ENCODE measurements at regions not wholly inside any gene's neighbourhood (a gene's known extent, or its start where the extent isn't known, plus 50 kb on each side); places are given as distances from the start of the nearest gene placed in this dataset.

DNA sequence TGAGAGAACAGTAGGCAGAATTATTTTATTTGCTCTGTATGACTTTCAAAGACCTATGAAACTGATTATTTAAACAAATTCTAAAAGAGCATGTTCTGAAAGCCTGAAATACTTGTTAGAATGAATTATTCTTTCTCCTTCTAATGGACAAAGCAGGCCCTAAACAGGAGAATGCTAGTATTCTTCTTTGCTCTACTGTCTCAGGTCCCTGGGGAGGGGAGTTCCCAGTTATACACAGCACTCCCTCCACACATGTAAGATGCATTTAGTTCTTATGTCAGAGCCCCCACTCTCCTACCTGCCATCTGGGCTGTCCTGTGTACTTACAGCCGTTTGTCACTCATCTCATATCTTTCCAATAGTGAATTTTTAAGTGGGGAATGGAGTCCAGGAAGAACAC, 633.5 kb upstream of the ANKRD30A start:
- peak; percentile 58 for DNase-seq
- H3K9me3 ChIP-seq (replicated peaks; ENCODE audit: control insufficient read depth, low read depth, low read length): no peaks in the 10 kb centered on the region
- no peak overlapping the region for H3K4me3 ChIP-seq (ENCODE audit: low read length)
- H3K4me1 ChIP-seq (ENCODE audit: control insufficient read depth, insufficient read depth, low read length): peaks cover 20% of the 10 kb centered on the region
- H3K27ac ChIP-seq (ENCODE audit: low read length): no peak overlapping the region
- no CpG with 5 or more reads among the region's 1 CpG for WGBS (ENCODE audit: insufficient coverage)
- H3K36me3 ChIP-seq (ENCODE audit: control insufficient read depth, insufficient read depth, low read length): no peaks in the 10 kb centered on the region
- no peaks in the 10 kb centered on the region for H3K27me3 ChIP-seq (ENCODE audit: control insufficient read depth, insufficient read depth, low read length)

DNA sequence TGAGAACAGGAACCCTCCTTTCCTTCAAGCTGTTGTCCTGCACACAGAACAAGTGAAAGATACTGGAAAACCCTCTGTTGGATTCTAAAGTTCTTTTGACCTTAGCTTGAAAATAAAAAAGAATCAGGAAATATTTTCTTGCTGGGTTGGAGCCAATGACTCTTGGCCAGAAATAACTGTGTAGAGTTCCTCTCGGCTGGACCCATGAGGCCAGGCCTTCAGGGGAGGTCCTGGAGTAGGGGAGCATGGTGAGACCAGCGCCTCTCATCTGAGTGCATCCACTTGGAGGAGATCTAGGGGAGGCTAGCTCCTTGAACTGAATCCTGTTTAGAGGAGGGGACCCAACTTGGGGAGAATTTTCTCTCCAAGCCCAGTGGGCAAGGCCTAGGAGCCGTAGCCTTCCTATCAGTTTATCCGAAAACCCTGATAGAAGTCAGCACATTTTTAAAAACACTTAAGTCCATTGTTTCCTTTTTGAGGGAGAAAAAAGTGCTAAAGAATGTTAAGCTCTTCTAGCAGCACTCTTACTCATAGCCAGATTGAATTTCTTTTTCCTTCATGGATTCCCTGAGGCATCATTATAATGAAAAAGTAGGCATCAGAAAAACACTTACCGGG, 635.7 kb upstream of the ANKRD30A start:
- H3K36me3 ChIP-seq (ENCODE audit: control insufficient read depth, insufficient read depth, low read length): no peaks in the 10 kb centered on the region
- peak; percentile 90 for DNase-seq
- peaks cover 20% of the 10 kb centered on the region for H3K4me1 ChIP-seq (ENCODE audit: control insufficient read depth, insufficient read depth, low read length)
- H3K27ac ChIP-seq (ENCODE audit: low read length): peak overlapping the region; percentile 74
- WGBS (ENCODE audit: insufficient coverage): 21% methylated on average over 2 of the region's 5 CpGs
- no peaks in the 10 kb centered on the region for H3K9me3 ChIP-seq (replicated peaks; ENCODE audit: control insufficient read depth, low read depth, low read length)
- H3K27me3 ChIP-seq (ENCODE audit: control insufficient read depth, insufficient read depth, low read length): no peaks in the 10 kb centered on the region
- no peak overlapping the region for H3K4me3 ChIP-seq (ENCODE audit: low read length)

DNA sequence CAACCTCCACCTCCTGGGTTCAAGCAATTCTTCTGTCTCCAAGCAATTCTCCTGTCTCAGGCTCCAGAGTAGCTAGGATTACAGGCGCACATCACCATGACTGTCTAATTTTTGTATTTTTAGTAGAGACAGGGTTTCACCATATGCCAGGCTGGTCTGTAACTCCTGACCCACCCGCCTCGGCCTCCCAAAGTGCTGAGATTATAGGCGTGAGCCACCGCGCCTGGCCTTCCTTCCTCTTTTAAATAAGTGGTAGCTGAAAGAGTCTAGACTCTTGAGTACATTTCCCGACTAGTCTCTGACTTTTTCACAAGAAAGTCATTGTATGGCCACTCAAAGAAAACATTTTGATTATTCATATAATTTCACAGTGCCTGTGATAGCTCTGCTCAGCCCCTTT, 636.2 kb upstream of the ANKRD30A start:
- Histone ChIP-seq H3K27ac (ENCODE audit: low read length) (peak overlapping the region; percentile 74), H3K4me3 (ENCODE audit: low read length) (no peak overlapping the region), H3K4me1 (ENCODE audit: control insufficient read depth, insufficient read depth, low read length) (peaks cover 20% of the 10 kb centered on the region), H3K36me3 (ENCODE audit: control insufficient read depth, insufficient read depth, low read length) (no peaks in the 10 kb centered on the region), H3K9me3 (replicated peaks; ENCODE audit: control insufficient read depth, low read depth, low read length) (no peaks in the 10 kb centered on the region), H3K27me3 (ENCODE audit: control insufficient read depth, insufficient read depth, low read length) (no peaks in the 10 kb centered on the region)
- DNase-seq: no peak
- WGBS (ENCODE audit: insufficient coverage): no CpG with 5 or more reads among the region's 7 CpGs

DNA sequence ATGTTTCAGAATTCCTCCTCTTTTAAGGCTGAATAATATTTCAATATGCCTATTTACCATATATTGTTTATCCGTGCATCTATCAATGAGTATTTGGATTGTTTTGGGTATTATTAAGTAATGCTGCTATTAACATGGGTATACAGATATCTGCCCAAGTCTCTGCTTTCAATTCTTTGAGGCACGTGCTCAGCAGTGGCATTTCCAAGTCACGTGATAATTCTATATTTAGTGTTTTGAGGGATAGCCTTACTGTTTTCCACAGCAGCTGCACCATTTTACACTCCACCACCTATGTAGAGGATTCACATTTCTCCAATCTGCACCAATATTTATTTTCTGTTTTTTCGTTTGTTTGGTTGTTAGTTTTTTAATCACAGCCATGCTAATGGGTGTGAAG, 636.8 kb upstream of the ANKRD30A start:
- H3K4me3 ChIP-seq (ENCODE audit: low read length): no peak overlapping the region
- no CpG with 5 or more reads among the region's 4 CpGs for WGBS (ENCODE audit: insufficient coverage)
- H3K36me3 ChIP-seq (ENCODE audit: control insufficient read depth, insufficient read depth, low read length): no peaks in the 10 kb centered on the region
- H3K27me3 ChIP-seq (ENCODE audit: control insufficient read depth, insufficient read depth, low read length): no peaks in the 10 kb centered on the region
- no peaks in the 10 kb centered on the region for H3K9me3 ChIP-seq (replicated peaks; ENCODE audit: control insufficient read depth, low read depth, low read length)
- H3K4me1 ChIP-seq (ENCODE audit: control insufficient read depth, insufficient read depth, low read length): peaks cover 18% of the 10 kb centered on the region
- H3K27ac ChIP-seq (ENCODE audit: low read length): no peak overlapping the region
- DNase-seq: no peak

DNA sequence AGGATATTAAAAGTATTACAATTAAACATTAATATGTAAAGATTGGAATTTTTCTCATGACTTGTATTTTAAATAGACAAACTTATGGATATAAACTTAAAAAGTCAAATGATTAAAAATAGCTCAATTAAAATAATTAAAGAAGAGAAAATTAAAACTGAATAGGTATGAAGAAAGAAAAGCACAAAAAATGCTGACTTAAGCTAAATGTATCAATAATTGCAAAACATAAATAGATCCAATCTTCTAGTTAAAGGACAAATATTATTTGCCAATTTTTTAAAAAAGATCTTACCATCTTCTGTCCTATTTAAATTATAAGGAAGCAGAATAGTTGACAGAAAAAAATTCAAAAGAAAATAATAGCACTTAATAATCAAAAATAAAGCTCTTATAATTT, 646.3 kb upstream of the ANKRD30A start:
- Histone ChIP-seq H3K27ac (ENCODE audit: low read length) (no peak overlapping the region), H3K27me3 (ENCODE audit: control insufficient read depth, insufficient read depth, low read length) (no peaks in the 10 kb centered on the region), H3K4me3 (ENCODE audit: low read length) (no peak overlapping the region), H3K4me1 (ENCODE audit: control insufficient read depth, insufficient read depth, low read length) (no peaks in the 10 kb centered on the region), H3K9me3 (replicated peaks; ENCODE audit: control insufficient read depth, low read depth, low read length) (peaks cover 6% of the 10 kb centered on the region), H3K36me3 (ENCODE audit: control insufficient read depth, insufficient read depth, low read length) (no peaks in the 10 kb centered on the region)
- no peak for DNase-seq

DNA sequence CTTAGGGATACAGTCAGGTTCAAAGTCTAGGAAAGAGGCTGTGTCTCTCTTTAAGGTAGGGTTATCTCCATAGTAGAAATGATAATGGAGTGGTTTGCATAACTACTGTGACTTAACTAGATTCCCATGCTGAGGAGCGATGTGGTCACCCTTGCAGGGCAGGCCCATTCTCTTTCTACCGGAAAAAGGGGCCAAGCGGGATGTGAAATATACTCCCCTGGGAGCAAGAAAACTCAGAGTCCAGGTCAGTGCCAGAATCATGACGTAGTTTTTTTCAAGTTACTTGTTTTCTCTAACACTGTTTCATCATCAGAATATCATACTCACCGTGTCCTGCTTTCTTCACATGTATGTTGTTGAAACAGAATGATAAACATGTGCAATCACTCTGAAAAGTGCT, 649.0 kb upstream of the ANKRD30A start:
- no peak for DNase-seq
- H3K36me3 ChIP-seq (ENCODE audit: control insufficient read depth, insufficient read depth, low read length): no peaks in the 10 kb centered on the region
- H3K27ac ChIP-seq (ENCODE audit: low read length): no peak overlapping the region
- no peaks in the 10 kb centered on the region for H3K9me3 ChIP-seq (replicated peaks; ENCODE audit: control insufficient read depth, low read depth, low read length)
- 90% methylated on average over 3 of the region's 5 CpGs for WGBS (ENCODE audit: insufficient coverage)
- H3K27me3 ChIP-seq (ENCODE audit: control insufficient read depth, insufficient read depth, low read length): no peaks in the 10 kb centered on the region
- H3K4me1 ChIP-seq (ENCODE audit: control insufficient read depth, insufficient read depth, low read length): no peaks in the 10 kb centered on the region
- no peak overlapping the region for H3K4me3 ChIP-seq (ENCODE audit: low read length)

DNA sequence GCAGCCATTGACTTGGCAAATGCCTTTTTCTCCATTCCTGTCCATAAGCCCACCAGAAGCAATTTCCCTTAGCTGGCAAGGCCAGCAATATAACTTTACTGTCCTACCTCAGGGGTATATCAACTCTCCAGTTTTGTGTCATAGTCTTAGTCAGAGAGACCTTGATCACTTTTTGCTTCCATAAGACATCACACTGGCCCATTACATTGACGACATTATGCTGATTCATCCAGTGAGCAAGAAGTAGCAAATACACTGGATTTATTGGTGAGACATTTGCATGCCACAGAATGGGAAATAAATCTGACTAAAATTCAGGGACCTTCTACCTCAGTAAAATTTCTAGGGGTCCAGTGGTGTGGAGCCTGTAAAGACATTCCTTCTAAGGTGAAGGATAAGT, 649.7 kb upstream of the ANKRD30A start:
- Histone ChIP-seq H3K4me1 (ENCODE audit: control insufficient read depth, insufficient read depth, low read length) (no peaks in the 10 kb centered on the region), H3K4me3 (ENCODE audit: low read length) (no peak overlapping the region), H3K27me3 (ENCODE audit: control insufficient read depth, insufficient read depth, low read length) (no peaks in the 10 kb centered on the region), H3K36me3 (ENCODE audit: control insufficient read depth, insufficient read depth, low read length) (no peaks in the 10 kb centered on the region), H3K9me3 (replicated peaks; ENCODE audit: control insufficient read depth, low read depth, low read length) (no peaks in the 10 kb centered on the region), H3K27ac (ENCODE audit: low read length) (no peak overlapping the region)
- DNase-seq: no peak
- WGBS (ENCODE audit: insufficient coverage): no CpG with 5 or more reads among the region's 1 CpG

DNA sequence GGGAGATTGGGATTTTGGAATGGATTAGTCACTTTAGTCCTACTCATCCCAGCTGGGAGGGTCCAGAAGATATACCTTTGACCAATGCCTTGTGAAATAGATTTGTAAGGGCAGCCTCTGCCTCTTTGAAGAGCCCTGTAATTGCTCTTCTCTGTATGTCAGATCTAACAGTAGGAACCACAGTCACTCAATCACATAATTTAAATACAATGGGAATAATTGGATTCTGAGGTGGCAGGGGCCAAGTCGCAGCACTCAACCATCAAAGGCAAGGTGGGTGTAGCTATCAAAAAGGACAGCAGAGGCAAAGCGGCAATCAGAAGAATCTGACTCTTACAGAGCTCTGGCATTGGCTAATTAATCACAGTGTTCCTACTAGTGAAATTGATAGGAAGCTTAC, 650.9 kb upstream of the ANKRD30A start:
- H3K36me3 ChIP-seq (ENCODE audit: control insufficient read depth, insufficient read depth, low read length): no peaks in the 10 kb centered on the region
- no peaks in the 10 kb centered on the region for H3K4me1 ChIP-seq (ENCODE audit: control insufficient read depth, insufficient read depth, low read length)
- DNase-seq: no peak
- H3K9me3 ChIP-seq (replicated peaks; ENCODE audit: control insufficient read depth, low read depth, low read length): no peaks in the 10 kb centered on the region
- WGBS (ENCODE audit: insufficient coverage): no CpG with 5 or more reads among the region's 2 CpGs
- H3K27ac ChIP-seq (ENCODE audit: low read length): no peak overlapping the region
- no peaks in the 10 kb centered on the region for H3K27me3 ChIP-seq (ENCODE audit: control insufficient read depth, insufficient read depth, low read length)
- H3K4me3 ChIP-seq (ENCODE audit: low read length): no peak overlapping the region

DNA sequence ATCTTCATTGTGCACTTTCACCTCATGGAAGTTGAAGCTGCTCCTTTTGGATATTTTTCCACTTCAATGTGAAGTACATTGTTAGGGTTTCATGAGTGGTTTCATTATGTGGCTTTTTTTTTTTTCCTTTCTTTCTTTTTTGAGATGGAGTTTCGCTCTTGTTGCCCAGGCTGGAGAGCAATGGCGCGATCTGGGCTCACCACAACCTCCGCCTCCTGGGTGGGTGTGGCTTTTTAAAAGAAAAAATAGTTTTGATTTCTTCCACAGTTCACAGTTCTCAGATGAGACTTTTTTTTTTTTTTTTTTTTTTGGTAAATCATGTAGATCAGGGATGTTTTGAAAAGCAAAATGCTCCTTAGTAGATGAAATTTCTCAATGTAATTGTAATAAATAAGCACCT, 652.3 kb upstream of the ANKRD30A start:
- DNase-seq: no peak
- no peak overlapping the region for H3K27ac ChIP-seq (ENCODE audit: low read length)
- H3K36me3 ChIP-seq (ENCODE audit: control insufficient read depth, insufficient read depth, low read length): no peaks in the 10 kb centered on the region
- H3K4me3 ChIP-seq (ENCODE audit: low read length): no peak overlapping the region
- WGBS (ENCODE audit: insufficient coverage): no CpG with 5 or more reads among the region's 4 CpGs
- H3K27me3 ChIP-seq (ENCODE audit: control insufficient read depth, insufficient read depth, low read length): no peaks in the 10 kb centered on the region
- H3K4me1 ChIP-seq (ENCODE audit: control insufficient read depth, insufficient read depth, low read length): no peaks in the 10 kb centered on the region
- H3K9me3 ChIP-seq (replicated peaks; ENCODE audit: control insufficient read depth, low read depth, low read length): no peaks in the 10 kb centered on the region

DNA sequence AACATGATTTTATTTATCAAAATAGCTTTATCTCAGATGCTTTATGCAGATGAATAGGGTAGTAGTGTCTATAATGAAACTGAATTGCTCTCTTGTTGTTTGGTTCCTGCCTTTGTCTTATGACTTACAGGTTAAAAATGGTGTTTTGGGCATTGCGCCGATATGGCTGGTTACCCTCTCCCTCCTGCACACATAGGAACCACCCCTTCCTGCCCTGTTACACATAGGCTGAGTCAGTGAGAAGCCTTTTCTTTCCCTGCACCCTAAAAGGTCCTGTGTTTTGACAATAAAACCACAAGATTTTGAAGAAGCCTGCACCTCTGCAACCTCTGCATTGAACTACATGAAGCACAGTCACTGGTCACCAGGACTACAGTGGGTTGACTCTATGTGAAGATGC, 655.8 kb upstream of the ANKRD30A start:
- Histone ChIP-seq H3K27ac (ENCODE audit: low read length) (no peak overlapping the region), H3K4me1 (ENCODE audit: control insufficient read depth, insufficient read depth, low read length) (no peaks in the 10 kb centered on the region), H3K4me3 (ENCODE audit: low read length) (no peak overlapping the region), H3K36me3 (ENCODE audit: control insufficient read depth, insufficient read depth, low read length) (no peaks in the 10 kb centered on the region), H3K9me3 (replicated peaks; ENCODE audit: control insufficient read depth, low read depth, low read length) (no peaks in the 10 kb centered on the region), H3K27me3 (ENCODE audit: control insufficient read depth, insufficient read depth, low read length) (no peaks in the 10 kb centered on the region)
- DNase-seq: no peak
- 100% methylated on average over 2 of the region's 2 CpGs for WGBS (ENCODE audit: insufficient coverage)

DNA sequence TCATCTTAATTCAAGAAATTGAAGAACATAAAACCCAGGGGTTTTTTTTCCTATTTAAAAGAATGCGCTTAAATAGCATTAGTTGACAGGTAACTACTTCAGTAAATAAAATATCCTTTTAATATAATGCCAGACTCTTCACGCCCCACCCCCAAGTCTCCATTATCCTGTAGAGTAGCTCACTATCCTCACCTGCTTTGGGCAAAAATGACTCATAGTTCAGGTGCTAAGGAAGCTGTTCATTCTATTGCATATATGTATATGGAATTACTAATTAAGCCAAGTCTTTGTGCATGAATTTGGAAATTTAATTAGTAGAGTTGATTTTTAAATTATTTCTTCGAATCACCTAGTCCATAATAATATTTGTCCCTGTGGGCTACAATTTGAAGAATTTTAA, 656.8 kb upstream of the ANKRD30A start:
- H3K27ac ChIP-seq (ENCODE audit: low read length): no peak overlapping the region
- H3K4me3 ChIP-seq (ENCODE audit: low read length): no peak overlapping the region
- H3K4me1 ChIP-seq (ENCODE audit: control insufficient read depth, insufficient read depth, low read length): no peaks in the 10 kb centered on the region
- H3K9me3 ChIP-seq (replicated peaks; ENCODE audit: control insufficient read depth, low read depth, low read length): no peaks in the 10 kb centered on the region
- no peaks in the 10 kb centered on the region for H3K36me3 ChIP-seq (ENCODE audit: control insufficient read depth, insufficient read depth, low read length)
- no peaks in the 10 kb centered on the region for H3K27me3 ChIP-seq (ENCODE audit: control insufficient read depth, insufficient read depth, low read length)
- WGBS (ENCODE audit: insufficient coverage): no CpG with 5 or more reads among the region's 3 CpGs
- no peak for DNase-seq

Measured in muscle of leg (tissue), 3 donors.